Prostate gland (tissue), 2 donors: ENCODE measurements at regions not wholly inside any gene's neighbourhood (a gene's known extent, or its start where the extent isn't known, plus 50 kb on each side); places are given as distances from the start of the nearest gene placed in this dataset.

ENCODE experiments used
- DNase-seq: peaks from one replicate; pipeline ENCODE4 v3.0.0-alpha.2; 2019; ENCODE audit warnings: low spot score
- H3K27ac ChIP-seq, 2 donors: fragments of 200-600 bp; sonication (generic); 2 replicates each; pipeline ENCODE4 v1.5.1; 2017 to 2019
- H3K27me3 ChIP-seq: fragments of 200-600 bp; sonication (generic); replicated peaks from 2 replicates; pipeline ENCODE4 v1.5.1; 2019; ENCODE audit not compliant: insufficient read depth
- H3K36me3 ChIP-seq, 2 donors: fragments of 200-600 bp; sonication (generic); 1 replicate in 1 of 2; 2 replicates in 1 of 2; pipeline versions ENCODE4 v1.5.1 to v1.8.1; 2017 to 2019
- H3K4me1 ChIP-seq: fragments of 200-600 bp; sonication (generic); replicated peaks from 2 replicates; pipeline ENCODE4 v1.5.1; 2019
- H3K4me3 ChIP-seq, 2 donors: fragments of 200-600 bp; sonication (generic); 2 replicates each; pipeline ENCODE4 v1.5.1; 2017 to 2019
- H3K9me3 ChIP-seq: fragments of 200-600 bp; sonication (generic); 2 replicates; pipeline ENCODE4 v1.5.1; 2017
- CTCF ChIP-seq, 4 experiments: fragments of 200-600 bp in 2 of 4; fragments of 450-650 bp in 2 of 4; sonication (generic) in 2 of 4; IDR thresholded peaks; 1 replicate in 3 of 4; 2 replicates in 1 of 4; pipeline ENCODE4 v1.5.1; 2016 to 2019; ENCODE audit warnings: antibody characterized with exemption in 4 of 4, mild to moderate bottlenecking in 2 of 4, moderate library complexity in 2 of 4
- POLR2A ChIP-seq: fragments of 450-650 bp; IDR thresholded peaks from one replicate; pipeline ENCODE4 v1.6.1; 2016; ENCODE audit warnings: antibody characterized with exemption, mild to moderate bottlenecking
- POLR2AphosphoS5 ChIP-seq: sonication (generic); formaldehyde crosslinking; IDR thresholded peaks from one replicate; pipeline ENCODE4 v1.6.1; 2017; ENCODE audit warnings: antibody characterized with exemption
- WGBS: methylation state at CpG from one replicate; pipeline ENCODE4 v1.1.5; 2018; 5-methylcytosine and 5-hydroxymethylcytosine counted together
- intact Hi-C: fragments of 100-400 bp; cut with DNase I; formaldehyde crosslinking; loops from one replicate; pipeline ENCODE4 v1.14.2; 2022

- Histone ChIP-seq H3K27me3 (no peaks in the 10 kb centered on the region), H3K9me3 (no peaks in the 10 kb centered on the region), H3K36me3 (no peaks in the 10 kb centered on the region), H3K27ac (no peak overlapping the region), H3K4me1 (no peaks in the 10 kb centered on the region), H3K4me3 (no peak overlapping the region)
- WGBS, result 100% methylated on average over 1 of the region's 1 CpG
- TF ChIP-seq POLR2A (no peak), CTCF (IDR thresholded peaks at IDR 0.05) (no peak), POLR2AphosphoS5 (no peak)
- intact Hi-C loops, result no loop called here
- DNase-seq, result no peak
These were observed 251.5 kb downstream of the DAD1 start for GRCh38 chr14:22337521-22337920.

- DNase-seq, result no peak
- intact Hi-C loops, result no loop called here
- no peaks in the 10 kb centered on the region for H3K4me1 ChIP-seq
- H3K9me3 ChIP-seq, result no peaks in the 10 kb centered on the region
- no peak for TF ChIP-seq CTCF (IDR thresholded peaks at IDR 0.05)
- TF ChIP-seq POLR2A, result no peak
- no peak for TF ChIP-seq POLR2AphosphoS5
- H3K27ac ChIP-seq, result no peak overlapping the region
- 95% methylated on average over 6 of the region's 6 CpGs for WGBS
- H3K36me3 ChIP-seq, result no peaks in the 10 kb centered on the region
- H3K4me3 ChIP-seq, result no peak overlapping the region
- no peaks in the 10 kb centered on the region for H3K27me3 ChIP-seq
These were observed 253.0 kb downstream of the DAD1 start for GRCh38 chr14:22336031-22336430.

- DNase-seq, result no peak
- intact Hi-C loops, result no loop called here
- no peaks in the 10 kb centered on the region for H3K4me1 ChIP-seq
- no peak for TF ChIP-seq POLR2A
- no peak for TF ChIP-seq CTCF (IDR thresholded peaks at IDR 0.05)
- TF ChIP-seq POLR2AphosphoS5, result no peak
- H3K27me3 ChIP-seq, result no peaks in the 10 kb centered on the region
- H3K36me3 ChIP-seq, result no peaks in the 10 kb centered on the region
- H3K9me3 ChIP-seq, result no peaks in the 10 kb centered on the region
- H3K27ac ChIP-seq, result no peak overlapping the region
- WGBS, result 70% methylated on average over 4 of the region's 4 CpGs
- no peak overlapping the region for H3K4me3 ChIP-seq
These were observed 254.4 kb downstream of the DAD1 start for GRCh38 chr14:22334627-22335026.

- H3K4me1 ChIP-seq, result no peaks in the 10 kb centered on the region
- 31% methylated on average over 4 of the region's 4 CpGs for WGBS
- intact Hi-C loops, result no loop called here
- H3K27me3 ChIP-seq, result no peaks in the 10 kb centered on the region
- H3K36me3 ChIP-seq, result no peaks in the 10 kb centered on the region
- H3K4me3 ChIP-seq, result no peak overlapping the region
- no peaks in the 10 kb centered on the region for H3K9me3 ChIP-seq
- no peak for TF ChIP-seq POLR2A
- TF ChIP-seq CTCF (IDR thresholded peaks at IDR 0.05), result no peak
- TF ChIP-seq POLR2AphosphoS5, result no peak
- no peak for DNase-seq
- no peak overlapping the region for H3K27ac ChIP-seq
These were observed 254.8 kb downstream of the DAD1 start for GRCh38 chr14:22334275-22334577.

GRCh38 chr14:22333422-22334274, 255.4 kb downstream of the DAD1 start:
- whole genome bisulfite sequencing, result 38% methylated on average over 6 of the region's 6 CpGs
- intact Hi-C loops, result no loop called here
- Histone ChIP-seq H3K36me3 (no peaks in the 10 kb centered on the region), H3K9me3 (no peaks in the 10 kb centered on the region), H3K4me3 (no peak overlapping the region), H3K27ac (no peak overlapping the region), H3K27me3 (no peaks in the 10 kb centered on the region), H3K4me1 (no peaks in the 10 kb centered on the region)
- TF ChIP-seq POLR2A (no peak), CTCF (IDR thresholded peaks at IDR 0.05) (no peak), POLR2AphosphoS5 (peak; percentile 93)
- peak; percentile 61 for DNase-seq
